NB4 (cell line): ENCODE measurements at regions not wholly inside any gene's neighbourhood (a gene's known extent, or its start where the extent isn't known, plus 50 kb on each side); places are given as distances from the start of the nearest gene placed in this dataset.

Experiments used
- DNase-seq: peaks from one replicate; pipeline ENCODE4 v3.0.0; 2010; ENCODE audit warnings: low read depth
- H3K4me3 ChIP-seq: one replicate; pipeline ENCODE4 v1.5.1; 2011; ENCODE audit warnings: mild to moderate bottlenecking, low read depth, low read length, moderate library complexity
- CTCF ChIP-seq: IDR thresholded peaks from one replicate; pipeline ENCODE4 v1.5.1; 2012; ENCODE audit warnings: low read depth, low read length
- MYC ChIP-seq: IDR thresholded peaks from 2 replicates; pipeline ENCODE4 v1.6.1; 2011; ENCODE audit warnings: low read depth, low read length
- POLR2A ChIP-seq: IDR thresholded peaks from 2 replicates; pipeline ENCODE4 v1.6.1; 2011; ENCODE audit warnings: mild to moderate bottlenecking; ENCODE audit not compliant: insufficient read length; ENCODE audit errors: extremely low read depth
- TF ChIP-seq, protein P1 (sequence below): IDR thresholded peaks from 2 replicates; pipeline ENCODE4 v1.6.1; 2011; ENCODE audit warnings: low read depth, low read length

GRCh38 chrX:149074398-149074797, 430.7 kb downstream of the IDS start:
- TF ChIP-seq, protein P1, sequence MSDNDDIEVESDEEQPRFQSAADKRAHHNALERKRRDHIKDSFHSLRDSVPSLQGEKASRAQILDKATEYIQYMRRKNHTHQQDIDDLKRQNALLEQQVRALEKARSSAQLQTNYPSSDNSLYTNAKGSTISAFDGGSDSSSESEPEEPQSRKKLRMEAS = no peak
- TF ChIP-seq MYC (no peak), CTCF (no peak), POLR2A (no peak)
- H3K4me3 ChIP-seq = no peak overlapping the region
- peak; percentile 74 for DNase-seq

DNA sequence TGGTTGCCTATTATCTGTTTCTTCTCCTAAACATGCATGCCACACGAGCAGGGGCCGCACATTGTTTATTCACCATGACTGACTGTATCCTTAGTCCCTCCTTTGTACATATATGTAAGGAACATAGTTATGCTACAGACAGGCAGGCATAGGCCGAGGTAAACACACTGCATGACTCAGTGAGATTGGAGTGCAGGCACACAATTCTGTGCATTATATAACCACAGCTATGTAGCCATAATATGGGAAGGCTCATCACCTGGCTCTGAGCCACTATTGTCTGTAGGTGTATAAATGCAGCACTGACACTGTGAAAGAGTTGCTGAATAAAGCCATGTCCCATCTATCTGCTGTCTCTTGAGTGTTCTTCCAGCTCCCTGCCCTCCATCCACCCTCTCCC, 431.6 kb downstream of the IDS start:
- DNase-seq = no peak
- no peak overlapping the region for H3K4me3 ChIP-seq
- no peak for TF ChIP-seq POLR2A
- no peak for TF ChIP-seq CTCF
- TF ChIP-seq MYC = no peak
- TF ChIP-seq, protein P1 = no peak

DNA sequence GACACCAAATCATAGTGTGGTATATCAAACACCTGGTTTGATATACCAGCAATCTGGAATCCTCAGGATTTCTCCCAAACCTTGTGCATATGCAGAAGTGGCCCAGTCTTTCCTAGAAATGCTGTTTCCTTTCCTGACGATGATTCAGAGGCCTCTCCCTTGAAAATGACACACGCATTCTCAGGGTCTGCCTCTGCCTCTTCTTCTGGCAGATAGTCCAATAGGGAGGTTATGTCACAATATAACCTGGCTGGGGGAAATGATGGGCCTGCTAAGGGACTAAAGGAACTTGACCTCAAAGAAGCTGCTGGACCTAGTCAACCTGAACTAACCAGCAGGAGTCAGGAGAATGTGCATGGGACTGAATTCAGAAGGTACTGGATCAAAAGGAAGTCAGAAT, 435.2 kb downstream of the IDS start:
- no peak for DNase-seq
- TF ChIP-seq MYC = no peak
- TF ChIP-seq, protein P1 = no peak
- no peak overlapping the region for H3K4me3 ChIP-seq

DNA sequence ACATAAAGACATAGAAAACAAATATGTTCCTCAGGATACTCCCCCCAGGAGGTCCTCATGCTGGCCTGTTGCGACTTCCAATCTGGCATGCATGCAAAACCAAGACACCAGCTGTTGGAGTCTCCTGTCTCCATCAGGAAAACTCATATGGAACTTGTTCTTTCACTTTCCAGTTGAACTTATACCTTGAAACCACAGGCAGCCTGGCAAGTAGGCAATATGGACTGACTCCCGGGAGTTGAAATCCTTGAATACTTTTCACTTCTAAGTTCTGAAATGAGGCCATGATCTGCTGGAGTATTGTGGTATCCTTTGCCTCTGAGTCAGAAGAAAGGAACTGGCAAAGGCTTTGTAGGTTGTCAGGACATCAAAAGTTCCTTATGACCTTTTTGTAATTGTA, 444.2 kb downstream of the IDS start:
- TF ChIP-seq, protein P1 = no peak
- H3K4me3 ChIP-seq = no peak overlapping the region
- DNase-seq = no peak
